ENCODE measurements at regions not wholly inside any gene's neighbourhood (a gene's known extent, or its start where the extent isn't known, plus 50 kb on each side); places are given as distances from the start of the nearest gene placed in this dataset.

DNA sequence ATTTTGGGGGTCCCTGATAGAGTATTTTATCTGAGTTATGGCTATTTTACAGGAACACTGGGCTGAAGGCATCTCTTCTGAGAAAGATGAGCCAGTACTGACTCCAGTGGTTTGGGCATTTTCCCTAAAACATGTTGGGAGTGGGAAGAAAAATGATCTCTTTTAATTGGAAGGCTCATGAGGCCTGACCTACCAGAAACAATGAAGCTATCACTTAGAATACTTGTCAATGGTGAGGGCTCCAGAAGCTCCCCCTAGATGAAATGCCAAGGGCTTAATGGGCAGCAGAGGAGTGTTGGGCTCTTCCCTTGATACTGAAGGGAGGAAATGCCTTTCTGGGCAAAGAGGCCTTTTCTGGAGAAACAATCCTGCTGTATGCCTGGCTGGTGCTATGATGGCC lies 63.5 kb upstream of the BDNF start:
- TF ChIP-seq CTCF (IDR thresholded peaks at IDR 0.05; ENCODE audit: low read depth, low read length, poor library complexity, severe bottlenecking) (no peak), EZH2phosphoT487 (IDR thresholded peaks at IDR 0.05; ENCODE audit: borderline replicate concordance, low read length) (no peak)

All from DOHH2 (cell line).